WTC11 (cell line): ENCODE measurements at regions not wholly inside any gene's neighbourhood (a gene's known extent, or its start where the extent isn't known, plus 50 kb on each side); places are given as distances from the start of the nearest gene placed in this dataset.

Experiments
- ATAC-seq: fragments of 200-7000 bp; cut with Tn5 transposase; 2 replicates; pipeline ENCODE4 v1.10.0; 2021; ENCODE audit warnings: mild to moderate bottlenecking, moderate library complexity
- CTCF ChIA-PET: fragments of 300-600 bp; sonication (Branson Sonifier 250); formaldehyde crosslinking; loops from one replicate; lab custom pipeline; 2021; ENCODE audit warnings: antibody characterized with exemption; lab: Charles Lee
- POLR2A ChIA-PET: fragments of 350-600 bp; sonication (Branson Sonifier 250); formaldehyde crosslinking; loops from one replicate; lab custom pipeline; 2021; ENCODE audit warnings: antibody characterized with exemption; lab: Charles Lee
- DNase-seq: peaks from one replicate; pipeline ENCODE4 v3.0.0; 2021; ENCODE audit warnings: low spot score
- H3K27ac Mint-ChIP-seq: 2 replicates; pipeline ENCODE4 v1.8.0; 2021; ENCODE audit warnings: mixed read lengths
- H3K27me3 Mint-ChIP-seq: 2 replicates; pipeline ENCODE4 v1.8.0; 2021; ENCODE audit warnings: low read depth, mild to moderate bottlenecking, moderate library complexity, mixed read lengths
- H3K36me3 Mint-ChIP-seq: 2 replicates; pipeline ENCODE4 v1.8.0; 2021; ENCODE audit warnings: mixed read lengths
- H3K4me1 Mint-ChIP-seq: 2 replicates; pipeline ENCODE4 v1.8.0; 2022; ENCODE audit warnings: mixed read lengths
- H3K4me3 Mint-ChIP-seq: 2 replicates; pipeline ENCODE4 v1.8.0; 2021; ENCODE audit warnings: mild to moderate bottlenecking, moderate library complexity, mixed read lengths
- H3K9me3 Mint-ChIP-seq: 2 replicates; pipeline ENCODE4 v1.8.0; 2021; ENCODE audit warnings: mixed read lengths
- ATF1 ChIP-seq: sonication (generic); formaldehyde crosslinking; IDR thresholded peaks from 2 replicates; pipeline ENCODE4 v1.8.1; 2023; ENCODE audit warnings: mild to moderate bottlenecking, moderate library complexity, missing genetic modification reagents
- ATF6 ChIP-seq: sonication (generic); formaldehyde crosslinking; IDR thresholded peaks from 2 replicates; pipeline ENCODE4 v1.8.1; 2023; ENCODE audit warnings: mild to moderate bottlenecking, missing genetic modification reagents
- CREB1 ChIP-seq: sonication (generic); formaldehyde crosslinking; IDR thresholded peaks from 2 replicates; pipeline ENCODE4 v1.8.0; 2023; ENCODE audit warnings: mild to moderate bottlenecking, missing genetic modification reagents
- EMX1 ChIP-seq: fragments of 250-450 bp; sonication (Bioruptor Pico); IDR thresholded peaks from 2 replicates; pipeline ENCODE4 v1.8.0; 2021; ENCODE audit warnings: mild to moderate bottlenecking
- GABPB1 ChIP-seq: sonication (generic); formaldehyde crosslinking; IDR thresholded peaks from 2 replicates; pipeline ENCODE4 v1.8.1; 2023; ENCODE audit warnings: mild to moderate bottlenecking, missing genetic modification reagents
- HMGA2 ChIP-seq: fragments of 250-450 bp; sonication (Bioruptor Pico); IDR thresholded peaks from 2 replicates; pipeline ENCODE4 v1.4.0; 2021; ENCODE audit warnings: mild to moderate bottlenecking, moderate library complexity
- MXD4 ChIP-seq: fragments of 250-450 bp; sonication (Bioruptor Pico); IDR thresholded peaks from 2 replicates; pipeline ENCODE4 v1.8.0; 2021; ENCODE audit warnings: mild to moderate bottlenecking, moderate library complexity, borderline replicate concordance
- PRRX2 ChIP-seq: fragments of 250-450 bp; sonication (Bioruptor Pico); IDR thresholded peaks from 2 replicates; pipeline ENCODE4 v1.8.0; 2021; ENCODE audit warnings: mild to moderate bottlenecking
- SMAD3 ChIP-seq: sonication (generic); formaldehyde crosslinking; IDR thresholded peaks from 2 replicates; pipeline ENCODE4 v1.8.0; 2022; ENCODE audit warnings: missing genetic modification reagents, mild to moderate bottlenecking, borderline replicate concordance
- SMAD4 ChIP-seq: sonication (generic); formaldehyde crosslinking; IDR thresholded peaks from 2 replicates; pipeline ENCODE4 v1.8.0; 2022; ENCODE audit warnings: mild to moderate bottlenecking, missing genetic modification reagents
- SP1 ChIP-seq: sonication (generic); formaldehyde crosslinking; conservative IDR thresholded peaks from 2 replicates; pipeline ENCODE4 v1.8.1; 2022; ENCODE audit warnings: missing genetic modification reagents
- TCF7 ChIP-seq: sonication (generic); formaldehyde crosslinking; IDR thresholded peaks from 2 replicates; pipeline ENCODE4 v1.8.0; 2022; ENCODE audit warnings: mild to moderate bottlenecking, low read depth, missing genetic modification reagents, moderate library complexity
- USF1 ChIP-seq: sonication (generic); formaldehyde crosslinking; IDR thresholded peaks from 2 replicates; pipeline ENCODE4 v1.8.0; 2022; ENCODE audit warnings: mild to moderate bottlenecking, missing genetic modification reagents
- ZNF138 ChIP-seq: sonication (generic); formaldehyde crosslinking; conservative IDR thresholded peaks from 2 replicates; pipeline ENCODE4 v1.8.1; 2022; ENCODE audit warnings: mild to moderate bottlenecking, moderate library complexity, missing genetic modification reagents
- ZNF263 ChIP-seq: sonication (generic); formaldehyde crosslinking; IDR thresholded peaks from 2 replicates; pipeline ENCODE4 v1.8.1; 2022; ENCODE audit warnings: low read depth, mild to moderate bottlenecking, moderate library complexity, missing genetic modification reagents
- TF ChIP-seq, protein P1 (sequence below): fragments of 250-450 bp; sonication (Bioruptor Pico); conservative IDR thresholded peaks from 2 replicates; pipeline ENCODE4 v1.9.0; 2021; ENCODE audit warnings: mild to moderate bottlenecking

- TF ChIP-seq, protein P1, sequence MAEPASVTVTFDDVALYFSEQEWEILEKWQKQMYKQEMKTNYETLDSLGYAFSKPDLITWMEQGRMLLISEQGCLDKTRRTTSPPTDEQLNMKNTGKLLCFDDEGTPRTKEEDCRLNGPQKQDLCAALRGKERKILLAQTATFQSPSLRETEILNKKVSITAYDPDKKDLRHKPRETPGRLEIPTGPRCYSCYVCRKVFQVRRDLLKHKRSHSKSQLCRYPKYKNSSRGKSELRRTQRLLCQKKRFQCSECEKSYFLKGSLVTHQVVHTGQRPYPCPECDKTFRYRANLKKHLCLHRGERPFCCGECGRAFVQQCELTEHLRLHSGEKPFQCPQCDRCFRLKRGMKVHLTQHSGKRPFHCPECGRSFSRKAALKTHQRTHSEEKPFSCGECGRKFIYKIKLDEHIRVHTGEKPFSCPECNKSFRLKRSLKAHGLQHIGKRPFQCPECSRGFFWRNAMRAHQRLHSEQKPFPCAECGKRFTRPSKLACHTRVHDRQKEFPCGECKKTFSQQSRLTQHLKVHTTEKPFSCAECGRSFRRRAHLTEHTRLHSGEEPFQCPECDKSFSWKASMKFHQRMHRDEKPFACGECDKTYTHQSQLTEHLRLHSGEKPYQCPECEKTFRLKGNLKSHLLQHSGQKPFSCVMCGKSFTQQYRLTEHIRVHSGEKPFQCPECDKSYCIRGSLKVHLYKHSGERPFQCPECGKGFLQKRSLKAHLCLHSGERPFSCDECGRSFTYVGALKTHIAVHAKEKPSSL (CRISPR knock-in tag) = no peak
- TF ChIP-seq SMAD4 (CRISPR knock-in tag) (no peak), SMAD3 (no peak), USF1 (CRISPR knock-in tag) (no peak), TCF7 (CRISPR knock-in tag) (no peak), PRRX2 (CRISPR knock-in tag) (no peak), GABPB1 (CRISPR knock-in tag) (no peak), HMGA2 (CRISPR knock-in tag) (no peak), ZNF138 (CRISPR knock-in tag) (no peak), MXD4 (no peak), ZNF263 (no peak), ATF6 (CRISPR knock-in tag) (no peak)
- H3K27ac Mint-ChIP-seq = no peak overlapping the region
These were observed 185.1 kb upstream of the DMAC1 start for GRCh38 chr9:7984692-7985091.

DNA sequence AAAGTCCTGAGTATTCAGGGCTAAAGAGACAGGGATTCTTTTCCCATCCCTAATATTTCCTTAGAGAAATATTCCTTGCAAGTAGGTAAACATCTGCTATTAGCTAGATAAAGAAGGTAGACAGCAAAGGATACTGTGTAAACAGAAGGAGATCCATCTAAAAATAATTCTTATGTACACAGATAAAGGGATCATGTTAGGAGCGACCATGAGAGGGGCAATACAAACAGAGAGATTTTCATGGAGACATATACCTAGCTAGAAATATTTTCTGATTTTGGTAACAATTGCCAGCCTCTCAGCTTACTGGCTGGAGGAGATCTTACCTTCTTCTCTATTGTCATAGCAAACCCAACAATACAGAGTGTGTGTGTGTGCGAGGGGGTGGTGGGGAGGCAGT is 184.6 kb upstream of the DMAC1 start:
- POLR2A ChIA-PET = no interaction called here

More at GRCh38 chr9:7984692-7985091, 185.1 kb upstream of the DMAC1 start:
- Mint-ChIP-seq H3K4me1 (peaks cover 31% of the 10 kb centered on the region), H3K9me3 (no peaks in the 10 kb centered on the region), H3K27me3 (no peaks in the 10 kb centered on the region), H3K4me3 (no peak overlapping the region), H3K36me3 (no peaks in the 10 kb centered on the region)
- ChIA-PET POLR2A (no interaction called here), CTCF (no interaction called here)
- no peak for DNase-seq
- no peak for ATAC-seq

More for the DNA sequence above, 184.6 kb upstream of the DMAC1 start:
- CTCF ChIA-PET = no interaction called here
- no peaks in the 10 kb centered on the region for H3K27me3 Mint-ChIP-seq
- no peak for DNase-seq
- TF ChIP-seq ATF6 (CRISPR knock-in tag) (no peak), EMX1 (no peak), CREB1 (no peak), ATF1 (no peak), SP1 (CRISPR knock-in tag) (no peak)
- TF ChIP-seq, protein P1 (CRISPR knock-in tag) = no peak
- no peak overlapping the region for H3K4me3 Mint-ChIP-seq
- no peak for ATAC-seq
- H3K9me3 Mint-ChIP-seq = no peaks in the 10 kb centered on the region
- H3K27ac Mint-ChIP-seq = no peak overlapping the region
- H3K36me3 Mint-ChIP-seq = no peaks in the 10 kb centered on the region
- H3K4me1 Mint-ChIP-seq = peaks cover 32% of the 10 kb centered on the region
